ENCODE measurements at regions not wholly inside any gene's neighbourhood (a gene's known extent, or its start where the extent isn't known, plus 50 kb on each side); places are given as distances from the start of the nearest gene placed in this dataset.

GRCh38 chr2:215677481-215677880 is 241.6 kb upstream of the FN1 start (continued):
- TF ChIP-seq, protein P1, sequence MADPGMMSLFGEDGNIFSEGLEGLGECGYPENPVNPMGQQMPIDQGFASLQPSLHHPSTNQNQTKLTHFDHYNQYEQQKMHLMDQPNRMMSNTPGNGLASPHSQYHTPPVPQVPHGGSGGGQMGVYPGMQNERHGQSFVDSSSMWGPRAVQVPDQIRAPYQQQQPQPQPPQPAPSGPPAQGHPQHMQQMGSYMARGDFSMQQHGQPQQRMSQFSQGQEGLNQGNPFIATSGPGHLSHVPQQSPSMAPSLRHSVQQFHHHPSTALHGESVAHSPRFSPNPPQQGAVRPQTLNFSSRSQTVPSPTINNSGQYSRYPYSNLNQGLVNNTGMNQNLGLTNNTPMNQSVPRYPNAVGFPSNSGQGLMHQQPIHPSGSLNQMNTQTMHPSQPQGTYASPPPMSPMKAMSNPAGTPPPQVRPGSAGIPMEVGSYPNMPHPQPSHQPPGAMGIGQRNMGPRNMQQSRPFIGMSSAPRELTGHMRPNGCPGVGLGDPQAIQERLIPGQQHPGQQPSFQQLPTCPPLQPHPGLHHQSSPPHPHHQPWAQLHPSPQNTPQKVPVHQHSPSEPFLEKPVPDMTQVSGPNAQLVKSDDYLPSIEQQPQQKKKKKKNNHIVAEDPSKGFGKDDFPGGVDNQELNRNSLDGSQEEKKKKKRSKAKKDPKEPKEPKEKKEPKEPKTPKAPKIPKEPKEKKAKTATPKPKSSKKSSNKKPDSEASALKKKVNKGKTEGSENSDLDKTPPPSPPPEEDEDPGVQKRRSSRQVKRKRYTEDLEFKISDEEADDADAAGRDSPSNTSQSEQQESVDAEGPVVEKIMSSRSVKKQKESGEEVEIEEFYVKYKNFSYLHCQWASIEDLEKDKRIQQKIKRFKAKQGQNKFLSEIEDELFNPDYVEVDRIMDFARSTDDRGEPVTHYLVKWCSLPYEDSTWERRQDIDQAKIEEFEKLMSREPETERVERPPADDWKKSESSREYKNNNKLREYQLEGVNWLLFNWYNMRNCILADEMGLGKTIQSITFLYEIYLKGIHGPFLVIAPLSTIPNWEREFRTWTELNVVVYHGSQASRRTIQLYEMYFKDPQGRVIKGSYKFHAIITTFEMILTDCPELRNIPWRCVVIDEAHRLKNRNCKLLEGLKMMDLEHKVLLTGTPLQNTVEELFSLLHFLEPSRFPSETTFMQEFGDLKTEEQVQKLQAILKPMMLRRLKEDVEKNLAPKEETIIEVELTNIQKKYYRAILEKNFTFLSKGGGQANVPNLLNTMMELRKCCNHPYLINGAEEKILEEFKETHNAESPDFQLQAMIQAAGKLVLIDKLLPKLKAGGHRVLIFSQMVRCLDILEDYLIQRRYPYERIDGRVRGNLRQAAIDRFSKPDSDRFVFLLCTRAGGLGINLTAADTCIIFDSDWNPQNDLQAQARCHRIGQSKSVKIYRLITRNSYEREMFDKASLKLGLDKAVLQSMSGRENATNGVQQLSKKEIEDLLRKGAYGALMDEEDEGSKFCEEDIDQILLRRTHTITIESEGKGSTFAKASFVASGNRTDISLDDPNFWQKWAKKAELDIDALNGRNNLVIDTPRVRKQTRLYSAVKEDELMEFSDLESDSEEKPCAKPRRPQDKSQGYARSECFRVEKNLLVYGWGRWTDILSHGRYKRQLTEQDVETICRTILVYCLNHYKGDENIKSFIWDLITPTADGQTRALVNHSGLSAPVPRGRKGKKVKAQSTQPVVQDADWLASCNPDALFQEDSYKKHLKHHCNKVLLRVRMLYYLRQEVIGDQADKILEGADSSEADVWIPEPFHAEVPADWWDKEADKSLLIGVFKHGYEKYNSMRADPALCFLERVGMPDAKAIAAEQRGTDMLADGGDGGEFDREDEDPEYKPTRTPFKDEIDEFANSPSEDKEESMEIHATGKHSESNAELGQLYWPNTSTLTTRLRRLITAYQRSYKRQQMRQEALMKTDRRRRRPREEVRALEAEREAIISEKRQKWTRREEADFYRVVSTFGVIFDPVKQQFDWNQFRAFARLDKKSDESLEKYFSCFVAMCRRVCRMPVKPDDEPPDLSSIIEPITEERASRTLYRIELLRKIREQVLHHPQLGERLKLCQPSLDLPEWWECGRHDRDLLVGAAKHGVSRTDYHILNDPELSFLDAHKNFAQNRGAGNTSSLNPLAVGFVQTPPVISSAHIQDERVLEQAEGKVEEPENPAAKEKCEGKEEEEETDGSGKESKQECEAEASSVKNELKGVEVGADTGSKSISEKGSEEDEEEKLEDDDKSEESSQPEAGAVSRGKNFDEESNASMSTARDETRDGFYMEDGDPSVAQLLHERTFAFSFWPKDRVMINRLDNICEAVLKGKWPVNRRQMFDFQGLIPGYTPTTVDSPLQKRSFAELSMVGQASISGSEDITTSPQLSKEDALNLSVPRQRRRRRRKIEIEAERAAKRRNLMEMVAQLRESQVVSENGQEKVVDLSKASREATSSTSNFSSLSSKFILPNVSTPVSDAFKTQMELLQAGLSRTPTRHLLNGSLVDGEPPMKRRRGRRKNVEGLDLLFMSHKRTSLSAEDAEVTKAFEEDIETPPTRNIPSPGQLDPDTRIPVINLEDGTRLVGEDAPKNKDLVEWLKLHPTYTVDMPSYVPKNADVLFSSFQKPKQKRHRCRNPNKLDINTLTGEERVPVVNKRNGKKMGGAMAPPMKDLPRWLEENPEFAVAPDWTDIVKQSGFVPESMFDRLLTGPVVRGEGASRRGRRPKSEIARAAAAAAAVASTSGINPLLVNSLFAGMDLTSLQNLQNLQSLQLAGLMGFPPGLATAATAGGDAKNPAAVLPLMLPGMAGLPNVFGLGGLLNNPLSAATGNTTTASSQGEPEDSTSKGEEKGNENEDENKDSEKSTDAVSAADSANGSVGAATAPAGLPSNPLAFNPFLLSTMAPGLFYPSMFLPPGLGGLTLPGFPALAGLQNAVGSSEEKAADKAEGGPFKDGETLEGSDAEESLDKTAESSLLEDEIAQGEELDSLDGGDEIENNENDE (IDR thresholded peaks at IDR 0.05; ENCODE audit: insufficient replicate concordance, low read length): no peak
- TF ChIP-seq KDM5A (IDR thresholded peaks at IDR 0.05; ENCODE audit: low read length) (no peak), SAP30 (IDR thresholded peaks at IDR 0.05; ENCODE audit: insufficient read depth, insufficient replicate concordance, low read length) (no peak)

Data from H1 (cell line).